ENCODE measurements at regions not wholly inside any gene's neighbourhood (a gene's known extent, or its start where the extent isn't known, plus 50 kb on each side); places are given as distances from the start of the nearest gene placed in this dataset.

GRCh38 chr22:47929646-47930185 lies 1167.3 kb downstream of the TBC1D22A start:
- in situ Hi-C loops (cut with MboI; ENCODE audit: low sequenced_read_pairs) (no loop called here), dilution Hi-C loops (cut with HindIII; ENCODE audit: low sequenced_read_pairs, unreplicated experiment) (no loop called here), intact Hi-C loops (cut with micrococcal nuclease) (no loop called here)
- no peak overlapping the region for H3K56ac ChIP-seq (ENCODE audit: extremely low read depth, insufficient read depth, low read length)
- H2BK5ac ChIP-seq (ENCODE audit: low read depth, low read length, poor library complexity, severe bottlenecking) = no peak overlapping the region
- H3K4ac ChIP-seq (ENCODE audit: low read depth, low read length) = no peak overlapping the region
- no peak overlapping the region for H3K18ac ChIP-seq (ENCODE audit: low read depth, low read length)
- peaks cover 44% of the 10 kb centered on the region for H3K9me3 ChIP-seq (ENCODE audit: control insufficient read depth, insufficient read depth, low read length)
- no peaks in the 10 kb centered on the region for H3K36me3 ChIP-seq (ENCODE audit: control insufficient read depth, insufficient read depth, low read length)
- H3K4me2 ChIP-seq (ENCODE audit: low read depth, low read length) = no peak overlapping the region
- no peak overlapping the region for H3K14ac ChIP-seq (replicated peaks; ENCODE audit: low read depth, low read length)
- ChIA-PET CTCF (no interaction called here), POLR2A (ENCODE audit: unreplicated experiment) (no interaction called here)
- no peaks in the 10 kb centered on the region for H3K27me3 ChIP-seq (ENCODE audit: control insufficient read depth, insufficient read depth, low read length)
- no peak overlapping the region for H3K23ac ChIP-seq (ENCODE audit: low read depth, low read length)
- H2AFZ ChIP-seq (replicated peaks; ENCODE audit: low read length, poor library complexity) = no peak overlapping the region
- H3K79me1 ChIP-seq (ENCODE audit: low read depth in 1 of 2, low read length in 2 of 2) = no peaks in the 10 kb centered on the region
- H4K5ac ChIP-seq (ENCODE audit: low read depth, low read length) = no peak overlapping the region
- TF ChIP-seq NFE2L2 (IDR thresholded peaks at IDR 0.05; ENCODE audit: low read depth, low read length) (no peak), FOS (IDR thresholded peaks at IDR 0.05; ENCODE audit: low read depth, low read length) (no peak), RFX5 (IDR thresholded peaks at IDR 0.05; ENCODE audit: low read depth, low read length) (no peak), RAD21 (IDR thresholded peaks at IDR 0.05; ENCODE audit: low read length) (no peak), MXI1 (IDR thresholded peaks at IDR 0.05; ENCODE audit: borderline replicate concordance, low read depth, low read length) (no peak), POLR2A (IDR thresholded peaks at IDR 0.05; ENCODE audit: low read depth, low read length) (no peak), RCOR1 (IDR thresholded peaks at IDR 0.05; ENCODE audit: insufficient replicate concordance, low read length) (no peak), CTCF (conservative IDR thresholded peaks at IDR 0.05; ENCODE audit: low read depth, low read length) (no peak), CHD1 (IDR thresholded peaks at IDR 0.05; ENCODE audit: low read depth, low read length) (no peak), MAZ (IDR thresholded peaks at IDR 0.05; ENCODE audit: borderline replicate concordance, low read depth, low read length) (no peak), MAFK (IDR thresholded peaks at IDR 0.05; ENCODE audit: low read depth, low read length) (no peak), CEBPB (IDR thresholded peaks at IDR 0.05; ENCODE audit: low read depth, low read length) (no peak), ELK1 (IDR thresholded peaks at IDR 0.05; ENCODE audit: borderline replicate concordance, low read depth, low read length) (no peak), SMC3 (IDR thresholded peaks at IDR 0.05; ENCODE audit: low read depth, low read length) (no peak), USF2 (IDR thresholded peaks at IDR 0.05; ENCODE audit: low read depth, low read length) (no peak), BHLHE40 (IDR thresholded peaks at IDR 0.05; ENCODE audit: low read depth, low read length) (no peak)
- no CpG with 5 or more reads among the region's 4 CpGs for WGBS, 2 experiments (ENCODE audit: extremely low coverage in 2 of 2, insufficient read length in 1 of 2)
- no peaks in the 10 kb centered on the region for H3K4me1 ChIP-seq (ENCODE audit: control insufficient read depth, insufficient read depth, low read length)
- H2AK5ac ChIP-seq (ENCODE audit: low read depth, low read length) = no peak overlapping the region
- H2BK20ac ChIP-seq (ENCODE audit: low read depth, low read length) = no peak overlapping the region
- H4K91ac ChIP-seq (ENCODE audit: insufficient read depth, low read depth, low read length) = no peak overlapping the region
- H3K9ac ChIP-seq (ENCODE audit: low read depth, low read length) = no peak overlapping the region
- no TSS peak for BruUV-seq (replicated peaks)
- no peak overlapping the region for H3K4me3 ChIP-seq (ENCODE audit: insufficient read depth, low read depth, low read length)
- H4K20me1 ChIP-seq (ENCODE audit: insufficient read depth, low read length) = no peaks in the 10 kb centered on the region
- no peaks in the 10 kb centered on the region for H3K9me1 ChIP-seq (ENCODE audit: insufficient read depth, low read length)
- DNase-seq (no peak), ATAC-seq (ENCODE audit: low read depth) (no peak)
- H4K8ac ChIP-seq (ENCODE audit: low read depth in 2 of 2, low read length in 2 of 2) = no peak overlapping the region
- H3K27ac ChIP-seq (ENCODE audit: insufficient read depth, low read length) = no peak overlapping the region
- no peak overlapping the region for H2AK9ac ChIP-seq (replicated peaks; ENCODE audit: low read depth, low read length, poor library complexity)
- no peak overlapping the region for H2BK120ac ChIP-seq (ENCODE audit: low read depth, low read length)
- H2BK15ac ChIP-seq (ENCODE audit: low read depth, low read length) = no peak overlapping the region

Measured in IMR-90 (cell line).